Neural progenitor cell (in vitro differentiated cells): ENCODE measurements at regions not wholly inside any gene's neighbourhood (a gene's known extent, or its start where the extent isn't known, plus 50 kb on each side); places are given as distances from the start of the nearest gene placed in this dataset.

Experiments used
- DNase-seq: peaks from one replicate; pipeline ENCODE4 v3.0.0-alpha.2; 2016; ENCODE audit warnings: low spot score
- H2AFZ ChIP-seq: fragments of 200-600 bp; sonication (generic); replicated peaks from 2 replicates; pipeline ENCODE4 v1.6.1; 2016; ENCODE audit warnings: antibody characterized with exemption
- H3F3A ChIP-seq: fragments of 200-600 bp; sonication (generic); 2 replicates; pipeline ENCODE4 v1.6.1; 2016; ENCODE audit warnings: antibody characterized with exemption, low read depth
- H3K27ac ChIP-seq: fragments of 200-600 bp; sonication (generic); 2 replicates; pipeline ENCODE4 v1.5.1; 2016; ENCODE audit warnings: mild to moderate bottlenecking
- H3K27me3 ChIP-seq: fragments of 200-600 bp; sonication (generic); 2 replicates; pipeline ENCODE4 v1.6.1; 2016; ENCODE audit warnings: mild to moderate bottlenecking, moderate library complexity
- H3K36me3 ChIP-seq: fragments of 200-600 bp; sonication (generic); 2 replicates; pipeline ENCODE4 v1.5.1; 2016
- H3K4me1 ChIP-seq: fragments of 200-600 bp; sonication (generic); 2 replicates; pipeline ENCODE4 v1.6.1; 2016; ENCODE audit warnings: mixed run types
- H3K4me2 ChIP-seq: fragments of 200-600 bp; sonication (generic); 2 replicates; pipeline ENCODE4 v1.6.1; 2016
- H3K4me3 ChIP-seq: fragments of 200-600 bp; sonication (generic); 2 replicates; pipeline ENCODE4 v1.5.1; 2016
- H3K79me2 ChIP-seq: fragments of 200-600 bp; sonication (generic); 2 replicates; pipeline ENCODE4 v1.6.1; 2016; ENCODE audit warnings: low read depth
- H3K9ac ChIP-seq: fragments of 200-600 bp; sonication (generic); 2 replicates; pipeline ENCODE4 v1.6.1; 2016
- H3K9me3 ChIP-seq: fragments of 200-600 bp; sonication (generic); 2 replicates; pipeline ENCODE4 v1.5.1; 2016; ENCODE audit warnings: low read depth
- H4K20me1 ChIP-seq: fragments of 200-600 bp; sonication (generic); 2 replicates; pipeline ENCODE4 v1.6.1; 2016; ENCODE audit warnings: low read depth
- H3K27ac Mint-ChIP-seq: 3 replicates; pipeline ENCODE4 v1.8.0; 2021; ENCODE audit warnings: mixed read lengths
- H3K27me3 Mint-ChIP-seq: 2 replicates; pipeline ENCODE4 v1.8.0; 2022; ENCODE audit warnings: low read depth, mild to moderate bottlenecking, inconsistent platforms, moderate library complexity, mixed read lengths; ENCODE audit not compliant: insufficient read depth
- H3K36me3 Mint-ChIP-seq: 3 replicates; pipeline ENCODE4 v1.8.0; 2021; ENCODE audit warnings: mixed read lengths
- H3K4me1 Mint-ChIP-seq: 3 replicates; pipeline ENCODE4 v1.8.0; 2021; ENCODE audit warnings: mixed read lengths
- H3K4me3 Mint-ChIP-seq: 3 replicates; pipeline ENCODE4 v1.8.0; 2021; ENCODE audit warnings: mild to moderate bottlenecking, moderate library complexity, mixed read lengths
- H3K9me3 Mint-ChIP-seq: 3 replicates; pipeline ENCODE4 v1.8.0; 2020; ENCODE audit warnings: mixed read lengths
- EZH2 ChIP-seq: fragments of 200-600 bp; sonication (generic); IDR thresholded peaks from 2 replicates; pipeline ENCODE4 v1.6.1; 2017; ENCODE audit warnings: antibody characterized with exemption, mild to moderate bottlenecking, moderate library complexity
- EZH2phosphoT487 ChIP-seq: fragments of 200-600 bp; sonication (generic); IDR thresholded peaks from 2 replicates; pipeline ENCODE4 v1.6.1; 2017; ENCODE audit warnings: antibody characterized with exemption
- TF ChIP-seq, protein P1 (sequence below): fragments of 200-600 bp; sonication (generic); IDR thresholded peaks from 2 replicates; pipeline ENCODE4 v1.5.1; 2017; ENCODE audit warnings: antibody characterized with exemption, mild to moderate bottlenecking

- DNase-seq, result no peak
- Mint-ChIP-seq H3K27me3 (peaks cover 2% of the 10 kb centered on the region), H3K9me3 (peaks cover 7% of the 10 kb centered on the region), H3K27ac (no peak overlapping the region), H3K4me1 (no peaks in the 10 kb centered on the region), H3K36me3 (no peaks in the 10 kb centered on the region), H3K4me3 (no peak overlapping the region)
- no peaks in the 10 kb centered on the region for H3K4me1 ChIP-seq
- no peaks in the 10 kb centered on the region for H3K9me3 ChIP-seq
- H3K36me3 ChIP-seq, result no peaks in the 10 kb centered on the region
- H3K79me2 ChIP-seq, result no peaks in the 10 kb centered on the region
- no peak overlapping the region for H3K4me3 ChIP-seq
- peak overlapping the region; percentile 80 for H2AFZ ChIP-seq
- TF ChIP-seq EZH2 (no peak), EZH2phosphoT487 (no peak)
- TF ChIP-seq, protein P1, sequence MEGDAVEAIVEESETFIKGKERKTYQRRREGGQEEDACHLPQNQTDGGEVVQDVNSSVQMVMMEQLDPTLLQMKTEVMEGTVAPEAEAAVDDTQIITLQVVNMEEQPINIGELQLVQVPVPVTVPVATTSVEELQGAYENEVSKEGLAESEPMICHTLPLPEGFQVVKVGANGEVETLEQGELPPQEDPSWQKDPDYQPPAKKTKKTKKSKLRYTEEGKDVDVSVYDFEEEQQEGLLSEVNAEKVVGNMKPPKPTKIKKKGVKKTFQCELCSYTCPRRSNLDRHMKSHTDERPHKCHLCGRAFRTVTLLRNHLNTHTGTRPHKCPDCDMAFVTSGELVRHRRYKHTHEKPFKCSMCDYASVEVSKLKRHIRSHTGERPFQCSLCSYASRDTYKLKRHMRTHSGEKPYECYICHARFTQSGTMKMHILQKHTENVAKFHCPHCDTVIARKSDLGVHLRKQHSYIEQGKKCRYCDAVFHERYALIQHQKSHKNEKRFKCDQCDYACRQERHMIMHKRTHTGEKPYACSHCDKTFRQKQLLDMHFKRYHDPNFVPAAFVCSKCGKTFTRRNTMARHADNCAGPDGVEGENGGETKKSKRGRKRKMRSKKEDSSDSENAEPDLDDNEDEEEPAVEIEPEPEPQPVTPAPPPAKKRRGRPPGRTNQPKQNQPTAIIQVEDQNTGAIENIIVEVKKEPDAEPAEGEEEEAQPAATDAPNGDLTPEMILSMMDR, result no peak
- H3K4me2 ChIP-seq, result no peak overlapping the region
- no peaks in the 10 kb centered on the region for H3K27me3 ChIP-seq
- no peak overlapping the region for H3K9ac ChIP-seq
- H3K27ac ChIP-seq, result no peak overlapping the region
- H4K20me1 ChIP-seq, result no peaks in the 10 kb centered on the region
- no peaks in the 10 kb centered on the region for H3F3A ChIP-seq
Measured at GRCh38 chr2:52501715-52502475, 1265.7 kb upstream of the CHAC2 start.

GRCh38 chr2:52500561-52500960 lies 1267.0 kb upstream of the CHAC2 start:
- Mint-ChIP-seq H3K4me3 (no peak overlapping the region), H3K27ac (no peak overlapping the region)
- DNase-seq, result no peak

GRCh38 chr2:52498077-52498750 lies 1269.4 kb upstream of the CHAC2 start:
- no peaks in the 10 kb centered on the region for H3K36me3 Mint-ChIP-seq
- Histone ChIP-seq H3K36me3 (no peaks in the 10 kb centered on the region), H2AFZ (no peak overlapping the region), H3K9me3 (no peaks in the 10 kb centered on the region), H3K9ac (no peak overlapping the region), H3K4me1 (no peaks in the 10 kb centered on the region), H3K4me3 (no peak overlapping the region), H3K27me3 (no peaks in the 10 kb centered on the region), H3K27ac (no peak overlapping the region), H3K4me2 (no peak overlapping the region), H3F3A (no peaks in the 10 kb centered on the region), H4K20me1 (no peaks in the 10 kb centered on the region), H3K79me2 (no peaks in the 10 kb centered on the region)
- H3K9me3 Mint-ChIP-seq, result peaks cover 8% of the 10 kb centered on the region
- H3K4me1 Mint-ChIP-seq, result no peaks in the 10 kb centered on the region
- TF ChIP-seq EZH2 (no peak), EZH2phosphoT487 (no peak)
- TF ChIP-seq, protein P1, result no peak
- H3K27ac Mint-ChIP-seq, result no peak overlapping the region
- H3K27me3 Mint-ChIP-seq, result peaks cover 2% of the 10 kb centered on the region
- DNase-seq, result no peak
- H3K4me3 Mint-ChIP-seq, result no peak overlapping the region

More at GRCh38 chr2:52500561-52500960, 1267.0 kb upstream of the CHAC2 start:
- no peak overlapping the region for H3K9ac ChIP-seq
- H3K36me3 ChIP-seq, result no peaks in the 10 kb centered on the region
- no peak overlapping the region for H3K4me3 ChIP-seq
- H3K9me3 Mint-ChIP-seq, result peaks cover 8% of the 10 kb centered on the region
- H4K20me1 ChIP-seq, result no peaks in the 10 kb centered on the region
- H3K4me2 ChIP-seq, result no peak overlapping the region
- TF ChIP-seq EZH2phosphoT487, result no peak
- no peak for TF ChIP-seq EZH2
- H3K4me1 ChIP-seq, result no peaks in the 10 kb centered on the region
- no peaks in the 10 kb centered on the region for H3K4me1 Mint-ChIP-seq
- H3K27me3 ChIP-seq, result no peaks in the 10 kb centered on the region
- no peak overlapping the region for H2AFZ ChIP-seq
- no peak overlapping the region for H3K27ac ChIP-seq
- H3K36me3 Mint-ChIP-seq, result no peaks in the 10 kb centered on the region
- H3K9me3 ChIP-seq, result no peaks in the 10 kb centered on the region
- peaks cover 2% of the 10 kb centered on the region for H3K27me3 Mint-ChIP-seq
- H3K79me2 ChIP-seq, result no peaks in the 10 kb centered on the region
- no peaks in the 10 kb centered on the region for H3F3A ChIP-seq

DNA sequence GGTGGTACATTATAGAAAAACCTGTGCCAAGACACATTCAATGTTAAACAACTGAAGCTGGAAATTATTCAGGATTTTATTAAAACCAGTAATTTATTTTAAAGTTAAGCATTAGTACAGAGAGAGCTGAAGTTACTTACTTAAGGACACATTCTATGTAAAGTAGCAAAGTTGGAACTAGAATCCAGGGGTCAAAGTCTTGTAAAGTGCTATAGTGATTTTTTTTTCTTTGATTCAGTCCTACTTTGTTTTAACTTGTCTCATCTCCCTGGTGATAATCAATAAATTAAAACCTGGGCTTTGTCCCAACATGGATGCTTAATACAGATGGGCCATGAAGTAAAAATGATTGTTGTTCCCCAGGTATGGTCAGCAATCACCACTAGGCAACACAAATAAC lies 1271.8 kb upstream of the CHAC2 start:
- Mint-ChIP-seq H3K4me1 (no peaks in the 10 kb centered on the region), H3K27ac (no peak overlapping the region), H3K9me3 (peaks cover 13% of the 10 kb centered on the region), H3K36me3 (no peaks in the 10 kb centered on the region), H3K4me3 (no peak overlapping the region), H3K27me3 (peaks cover 2% of the 10 kb centered on the region)
- Histone ChIP-seq H3K4me1 (no peaks in the 10 kb centered on the region), H3K36me3 (no peaks in the 10 kb centered on the region), H3K27ac (no peak overlapping the region), H3K4me2 (no peak overlapping the region), H3F3A (no peaks in the 10 kb centered on the region), H3K27me3 (no peaks in the 10 kb centered on the region), H3K9me3 (no peaks in the 10 kb centered on the region), H3K79me2 (no peaks in the 10 kb centered on the region), H3K4me3 (no peak overlapping the region), H2AFZ (no peak overlapping the region), H3K9ac (no peak overlapping the region), H4K20me1 (no peaks in the 10 kb centered on the region)
- TF ChIP-seq, protein P1, result no peak
- TF ChIP-seq EZH2 (no peak), EZH2phosphoT487 (no peak)
- DNase-seq, result no peak
